Stomach smooth muscle (tissue), 2 donors: ENCODE measurements at regions not wholly inside any gene's neighbourhood (a gene's known extent, or its start where the extent isn't known, plus 50 kb on each side); places are given as distances from the start of the nearest gene placed in this dataset.

Experiments used
- H3K27ac ChIP-seq: one replicate; pipeline ENCODE4 v1.7.0; 2013; ENCODE audit warnings: mild to moderate bottlenecking, low read length, inconsistent platforms
- H3K27me3 ChIP-seq, 2 donors: one replicate each; pipeline ENCODE4 v1.7.0; 2013; ENCODE audit warnings: low read length in 2 of 2; ENCODE audit not compliant: insufficient read depth in 2 of 2, control insufficient read depth in 1 of 2
- H3K36me3 ChIP-seq, 2 donors: one replicate each; pipeline ENCODE4 v1.7.0; 2013; ENCODE audit warnings: low read length in 2 of 2; ENCODE audit not compliant: control insufficient read depth in 2 of 2, insufficient read depth in 2 of 2
- H3K4me1 ChIP-seq: one replicate; pipeline ENCODE4 v1.7.0; 2013; ENCODE audit warnings: low read length; ENCODE audit not compliant: control insufficient read depth, insufficient read depth
- H3K4me3 ChIP-seq, 2 donors: one replicate each; pipeline ENCODE4 v1.7.0; 2013; ENCODE audit warnings: low read length in 2 of 2
- H3K9ac ChIP-seq, 2 donors: one replicate each; pipeline ENCODE4 v1.7.0; 2013; ENCODE audit warnings: low read length in 2 of 2, mild to moderate bottlenecking in 1 of 2
- H3K9me3 ChIP-seq, 2 donors: one replicate each; pipeline ENCODE4 v1.7.0; 2013; ENCODE audit warnings: low read length in 2 of 2; ENCODE audit not compliant: control insufficient read depth in 2 of 2
- donor health status: healthy.
- donor health status: Pancreatic carcinoma.

DNA sequence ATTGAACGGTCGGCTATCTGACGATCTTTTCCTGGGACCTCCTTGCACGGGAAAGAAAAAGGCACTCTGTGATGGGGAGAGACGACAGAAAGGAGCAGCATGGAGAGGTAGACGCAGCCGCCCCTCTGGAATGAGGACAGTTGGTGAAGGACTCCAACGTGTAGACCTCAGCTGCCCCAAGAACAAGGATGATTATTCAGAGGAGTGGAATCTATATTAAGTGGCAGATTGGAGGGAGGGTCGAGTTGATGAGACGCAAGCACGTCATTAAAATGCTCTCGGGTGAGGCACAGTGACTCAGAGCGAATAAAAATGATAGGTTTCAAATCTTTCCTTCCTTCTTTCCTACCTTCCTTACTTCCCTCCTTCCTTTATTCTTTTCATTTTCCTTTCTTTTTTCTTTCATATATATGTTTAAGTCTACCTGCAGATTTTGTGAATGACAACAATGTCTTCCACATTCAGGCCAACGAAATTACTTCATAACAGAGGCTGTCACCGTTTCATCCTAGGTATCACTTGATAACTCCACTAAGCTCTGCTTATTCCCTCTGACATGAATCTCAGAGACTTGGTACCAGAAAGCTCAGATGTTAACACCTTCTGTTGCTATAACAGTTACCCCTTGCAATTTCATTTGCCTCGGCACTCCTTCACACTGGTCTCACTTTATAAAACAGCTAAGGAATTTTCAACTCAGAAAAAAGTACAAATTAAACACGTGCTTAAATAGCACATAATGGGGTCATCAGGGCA lies 110.0 kb upstream of the PPARGC1A start:
- Histone ChIP-seq H3K9me3 (no peaks in the 10 kb centered on the region), H3K9ac (no peak overlapping the region)

DNA sequence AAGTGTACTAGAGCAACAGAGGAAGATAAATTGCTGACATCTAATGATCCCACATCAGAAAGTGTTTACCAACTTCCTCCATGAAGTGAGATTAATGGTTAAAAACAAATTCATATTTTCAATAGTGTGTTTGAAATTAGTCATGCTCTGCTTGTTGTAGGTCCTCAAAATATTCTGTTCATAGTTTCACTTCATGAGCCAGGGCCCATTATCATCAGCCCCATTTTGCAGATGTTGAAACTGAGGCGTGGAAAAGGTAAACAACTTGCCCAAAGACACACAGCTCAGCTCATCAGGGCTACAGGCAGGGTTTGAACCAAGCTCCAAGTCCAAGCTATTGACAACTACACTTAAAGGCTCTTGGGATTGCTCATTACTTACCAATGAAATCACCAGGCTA lies 103.5 kb upstream of the PPARGC1A start:
- H3K4me3 ChIP-seq, result no peak overlapping the region
- H3K36me3 ChIP-seq, result no peaks in the 10 kb centered on the region
- no peaks in the 10 kb centered on the region for H3K9me3 ChIP-seq
- H3K27me3 ChIP-seq, result no peaks in the 10 kb centered on the region
- H3K4me1 ChIP-seq, result no peaks in the 10 kb centered on the region
- no peak overlapping the region for H3K27ac ChIP-seq
- no peak overlapping the region for H3K9ac ChIP-seq

More for the DNA sequence above, 110.0 kb upstream of the PPARGC1A start:
- no peaks in the 10 kb centered on the region for H3K36me3 ChIP-seq
- no peaks in the 10 kb centered on the region for H3K4me1 ChIP-seq
- H3K27me3 ChIP-seq, result no peaks in the 10 kb centered on the region
- H3K4me3 ChIP-seq, result no peak overlapping the region
- no peak overlapping the region for H3K27ac ChIP-seq

DNA sequence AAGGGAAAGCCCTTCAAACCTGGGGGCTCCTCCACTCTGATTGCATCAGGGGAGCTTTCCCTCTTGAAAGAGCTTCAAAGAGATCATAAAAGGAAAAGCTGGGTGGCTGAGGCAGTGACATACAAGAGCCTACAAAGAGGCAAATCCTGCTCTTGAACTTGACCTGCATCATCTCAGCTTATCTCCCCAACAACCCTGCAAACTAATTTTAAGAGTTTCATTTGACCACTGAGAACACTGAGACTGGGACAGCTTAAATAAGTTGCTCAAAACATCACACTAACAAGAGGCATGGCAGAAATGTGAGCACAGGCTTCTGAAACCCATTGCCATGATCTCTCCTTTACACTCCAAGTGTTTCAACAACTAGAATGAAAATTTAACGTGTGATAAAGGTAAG lies 101.6 kb upstream of the PPARGC1A start:
- H3K4me3 ChIP-seq, result no peak overlapping the region
- no peaks in the 10 kb centered on the region for H3K27me3 ChIP-seq
- no peaks in the 10 kb centered on the region for H3K36me3 ChIP-seq
- no peaks in the 10 kb centered on the region for H3K4me1 ChIP-seq
- H3K27ac ChIP-seq, result no peak overlapping the region
- no peak overlapping the region for H3K9ac ChIP-seq
- no peaks in the 10 kb centered on the region for H3K9me3 ChIP-seq

DNA sequence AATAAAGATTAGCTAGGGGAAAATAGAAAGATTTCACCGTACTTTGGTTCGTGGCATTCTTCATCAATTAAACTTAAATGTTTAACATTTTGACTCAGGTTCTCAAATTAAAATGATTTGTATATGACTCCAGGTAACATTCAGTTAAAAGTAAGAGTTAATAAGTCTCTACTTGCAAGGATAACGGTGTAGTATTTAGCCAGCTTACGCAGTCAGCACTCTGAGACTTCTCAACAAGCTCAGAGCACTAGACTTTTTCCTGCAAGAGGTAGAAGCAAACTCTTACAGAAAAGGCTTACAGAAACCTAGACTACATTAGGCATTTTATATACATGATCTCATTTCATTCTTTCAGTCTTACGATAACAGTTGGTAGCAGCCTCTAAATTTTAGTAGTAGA lies 96.4 kb upstream of the PPARGC1A start:
- H3K4me1 ChIP-seq, result no peaks in the 10 kb centered on the region
- no peaks in the 10 kb centered on the region for H3K9me3 ChIP-seq
- no peak overlapping the region for H3K4me3 ChIP-seq
- no peak overlapping the region for H3K9ac ChIP-seq
- no peaks in the 10 kb centered on the region for H3K36me3 ChIP-seq
- H3K27me3 ChIP-seq, result no peaks in the 10 kb centered on the region
- no peak overlapping the region for H3K27ac ChIP-seq

DNA sequence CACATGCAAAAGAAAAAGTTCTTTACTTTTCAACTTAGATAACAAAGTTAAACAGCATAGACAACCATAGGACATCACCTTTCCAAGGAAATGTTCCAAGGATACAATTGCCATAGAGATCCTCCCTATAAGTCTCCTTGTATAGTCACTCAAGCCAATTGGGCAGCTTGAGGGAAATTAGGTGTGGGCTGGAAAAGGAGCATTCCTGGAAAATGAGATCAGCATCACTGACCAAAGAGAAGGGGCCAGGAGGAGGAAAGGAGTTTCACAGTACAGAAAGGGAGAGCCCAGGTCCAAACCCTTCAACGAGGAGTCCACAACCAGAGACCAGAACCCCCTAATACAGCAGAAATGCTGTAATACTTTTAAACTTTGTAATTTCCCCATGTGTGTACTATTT lies 91.5 kb upstream of the PPARGC1A start:
- Histone ChIP-seq H3K4me1 (no peaks in the 10 kb centered on the region), H3K27me3 (no peaks in the 10 kb centered on the region), H3K4me3 (no peak overlapping the region), H3K9me3 (no peaks in the 10 kb centered on the region), H3K9ac (no peak overlapping the region), H3K36me3 (no peaks in the 10 kb centered on the region), H3K27ac (no peak overlapping the region)

DNA sequence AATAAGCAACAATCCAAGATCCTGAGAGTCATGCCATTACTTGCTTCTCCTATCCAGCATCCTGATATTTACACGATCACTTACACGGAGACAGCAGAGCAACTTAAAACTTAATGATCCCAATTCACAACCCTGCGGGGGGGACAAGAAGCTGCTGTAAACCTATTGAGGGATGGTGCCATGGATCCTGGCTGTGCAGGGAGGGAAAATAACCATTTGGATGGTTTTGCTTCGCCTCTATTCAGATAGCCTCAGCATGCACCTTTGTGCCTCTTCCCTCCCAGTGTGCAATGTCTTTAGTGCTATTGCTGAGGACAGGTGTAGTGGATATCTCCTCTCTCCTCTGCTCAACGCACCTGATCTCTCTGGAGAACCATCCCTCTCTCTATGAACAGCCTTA lies 89.7 kb upstream of the PPARGC1A start:
- H3K27me3 ChIP-seq, result no peaks in the 10 kb centered on the region
- no peak overlapping the region for H3K4me3 ChIP-seq
- no peak overlapping the region for H3K9ac ChIP-seq
- no peaks in the 10 kb centered on the region for H3K36me3 ChIP-seq
- H3K4me1 ChIP-seq, result no peaks in the 10 kb centered on the region
- H3K9me3 ChIP-seq, result no peaks in the 10 kb centered on the region
- no peak overlapping the region for H3K27ac ChIP-seq

DNA sequence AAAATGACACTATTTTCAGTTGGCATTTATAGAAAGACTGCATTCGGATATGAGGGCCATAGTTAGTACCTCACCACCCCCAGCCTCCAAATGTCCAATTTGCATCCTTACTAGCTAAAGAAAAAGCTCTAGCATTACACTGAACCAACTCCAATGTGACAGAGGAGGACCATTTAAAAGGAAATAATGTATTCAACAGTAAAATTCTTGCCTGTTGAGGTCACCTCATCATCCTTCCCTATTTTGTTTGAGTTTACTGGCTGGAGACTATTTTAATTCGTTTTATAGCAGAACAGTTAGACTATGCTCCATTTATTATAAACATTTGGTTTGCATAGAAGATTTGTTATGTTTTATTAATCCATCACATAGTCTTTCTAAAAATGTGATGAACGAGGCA lies 88.2 kb upstream of the PPARGC1A start:
- no peak overlapping the region for H3K4me3 ChIP-seq
- H3K27ac ChIP-seq, result no peak overlapping the region
- H3K36me3 ChIP-seq, result no peaks in the 10 kb centered on the region

DNA sequence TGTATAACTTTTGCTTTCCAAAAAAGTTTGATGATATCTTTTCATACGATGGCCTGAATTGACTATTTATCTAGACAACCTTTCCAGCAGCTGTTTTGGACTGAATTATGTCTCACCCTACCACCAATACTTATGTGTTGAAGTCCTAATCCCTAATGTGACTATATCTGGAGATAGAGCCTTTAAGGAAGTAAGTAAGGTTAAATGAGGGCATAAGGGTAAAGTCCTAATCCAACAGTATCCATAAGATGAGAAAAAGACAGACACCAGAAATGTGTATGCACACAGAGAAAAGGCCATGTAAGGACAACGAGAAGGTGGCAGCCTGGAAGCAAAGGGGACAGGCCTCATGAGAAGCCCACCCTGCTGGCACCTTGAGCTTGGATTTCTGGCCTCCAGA lies 86.6 kb upstream of the PPARGC1A start:
- H3K27ac ChIP-seq, result no peak overlapping the region
- H3K4me3 ChIP-seq, result no peak overlapping the region
- no peaks in the 10 kb centered on the region for H3K36me3 ChIP-seq
- H3K4me1 ChIP-seq, result no peaks in the 10 kb centered on the region
- no peaks in the 10 kb centered on the region for H3K27me3 ChIP-seq
- no peaks in the 10 kb centered on the region for H3K9me3 ChIP-seq
- H3K9ac ChIP-seq, result no peak overlapping the region

More for the DNA sequence above, 88.2 kb upstream of the PPARGC1A start:
- H3K4me1 ChIP-seq, result no peaks in the 10 kb centered on the region
- H3K27me3 ChIP-seq, result no peaks in the 10 kb centered on the region
- H3K9ac ChIP-seq, result no peak overlapping the region
- no peaks in the 10 kb centered on the region for H3K9me3 ChIP-seq

DNA sequence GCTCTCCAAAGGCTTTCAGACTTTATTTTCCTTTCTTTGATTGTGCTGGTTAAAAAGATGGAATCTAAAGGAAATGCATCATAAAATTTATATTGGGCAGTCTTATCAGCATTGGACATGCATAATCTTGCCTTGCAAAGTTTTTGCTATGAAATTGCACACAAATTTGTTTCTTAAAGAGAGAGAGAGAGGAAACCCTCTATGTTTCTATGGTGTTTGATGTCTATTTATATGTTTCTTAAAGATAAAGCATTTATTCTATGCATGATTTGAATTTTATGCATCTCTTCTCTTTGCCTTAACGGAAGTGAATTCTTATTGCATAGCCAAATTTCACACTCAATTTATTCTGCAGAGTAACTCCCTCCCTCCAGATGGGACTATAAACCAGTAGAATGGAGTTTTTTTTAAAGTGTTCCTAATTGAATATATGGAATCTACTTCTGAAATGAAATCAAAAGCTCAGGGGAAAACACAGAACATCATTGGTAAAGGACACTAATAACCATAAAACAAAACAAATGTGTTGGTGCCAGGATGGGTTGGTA lies 83.5 kb upstream of the PPARGC1A start:
- Histone ChIP-seq H3K9me3 (no peaks in the 10 kb centered on the region), H3K4me1 (no peaks in the 10 kb centered on the region), H3K27me3 (no peaks in the 10 kb centered on the region), H3K9ac (no peak overlapping the region), H3K27ac (no peak overlapping the region), H3K4me3 (no peak overlapping the region), H3K36me3 (no peaks in the 10 kb centered on the region)

DNA sequence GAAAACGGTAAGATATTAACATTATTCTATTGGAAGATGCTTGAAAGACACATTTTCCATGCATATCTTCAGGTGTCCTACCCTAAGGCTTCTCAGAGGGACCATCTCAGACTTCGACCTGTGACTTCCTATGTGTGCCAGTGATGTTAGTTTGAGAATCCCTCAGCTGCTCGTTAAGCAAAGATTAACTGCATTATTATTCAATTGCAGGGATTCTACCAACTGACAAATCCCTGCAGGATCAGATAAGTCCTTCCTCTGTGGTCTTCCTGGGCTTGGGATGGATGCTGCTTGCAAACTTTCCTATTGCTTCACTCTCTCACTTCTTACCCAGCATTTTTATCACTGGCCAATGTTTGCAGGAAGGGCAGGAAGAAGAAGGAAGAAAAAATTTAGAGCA lies 83.0 kb upstream of the PPARGC1A start:
- no peaks in the 10 kb centered on the region for H3K9me3 ChIP-seq
- H3K36me3 ChIP-seq, result no peaks in the 10 kb centered on the region
- H3K4me3 ChIP-seq, result no peak overlapping the region

DNA sequence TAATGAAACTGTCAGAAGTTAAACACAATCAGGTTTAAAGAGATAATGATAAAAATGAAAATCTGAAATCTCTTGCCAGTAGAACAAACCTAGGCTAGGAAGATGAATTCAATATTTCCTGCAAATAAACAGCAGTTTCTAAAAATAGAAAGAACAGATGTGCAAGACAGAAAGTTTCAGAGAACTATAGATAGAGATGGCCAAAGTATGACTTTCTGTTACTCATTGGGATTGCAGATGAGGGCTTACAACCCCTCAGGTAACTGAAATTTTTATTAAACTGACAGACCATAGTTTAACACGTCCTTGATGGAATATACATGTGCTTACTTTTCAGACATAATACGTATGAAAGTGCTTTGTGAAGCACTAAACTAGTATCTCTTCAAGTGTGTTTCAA lies 82.3 kb upstream of the PPARGC1A start:
- Histone ChIP-seq H3K36me3 (no peaks in the 10 kb centered on the region), H3K27me3 (no peaks in the 10 kb centered on the region), H3K4me3 (no peak overlapping the region), H3K27ac (no peak overlapping the region), H3K4me1 (no peaks in the 10 kb centered on the region), H3K9ac (no peak overlapping the region), H3K9me3 (no peaks in the 10 kb centered on the region)

More for the DNA sequence above, 83.0 kb upstream of the PPARGC1A start:
- no peaks in the 10 kb centered on the region for H3K4me1 ChIP-seq
- H3K27ac ChIP-seq, result no peak overlapping the region
- no peak overlapping the region for H3K9ac ChIP-seq
- H3K27me3 ChIP-seq, result no peaks in the 10 kb centered on the region
